ENCODE measurements at regions not wholly inside any gene's neighbourhood (a gene's known extent, or its start where the extent isn't known, plus 50 kb on each side); places are given as distances from the start of the nearest gene placed in this dataset.

DNA sequence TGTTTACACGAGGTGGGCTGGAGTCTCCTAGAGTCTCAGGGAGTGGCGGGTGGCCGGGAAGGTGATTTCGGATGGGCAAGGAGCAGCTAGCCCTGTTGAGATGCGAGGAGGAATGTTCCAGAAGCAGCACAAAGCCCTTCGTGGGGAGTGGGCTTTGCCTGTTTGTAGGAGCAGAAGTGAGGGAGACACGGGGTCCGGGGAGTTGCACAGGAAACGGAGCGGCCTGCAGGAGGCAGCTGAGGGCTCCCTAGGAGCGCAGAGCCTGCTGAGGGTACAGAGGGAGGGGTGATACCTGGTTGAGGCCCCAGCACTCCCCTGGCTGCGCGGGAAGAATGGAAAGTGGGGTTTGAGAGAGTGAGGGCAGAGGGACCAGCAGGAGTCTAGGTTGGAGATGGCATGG is 847.2 kb downstream of the TBC1D22A start:
- DNase-seq, result no peak

DNA sequence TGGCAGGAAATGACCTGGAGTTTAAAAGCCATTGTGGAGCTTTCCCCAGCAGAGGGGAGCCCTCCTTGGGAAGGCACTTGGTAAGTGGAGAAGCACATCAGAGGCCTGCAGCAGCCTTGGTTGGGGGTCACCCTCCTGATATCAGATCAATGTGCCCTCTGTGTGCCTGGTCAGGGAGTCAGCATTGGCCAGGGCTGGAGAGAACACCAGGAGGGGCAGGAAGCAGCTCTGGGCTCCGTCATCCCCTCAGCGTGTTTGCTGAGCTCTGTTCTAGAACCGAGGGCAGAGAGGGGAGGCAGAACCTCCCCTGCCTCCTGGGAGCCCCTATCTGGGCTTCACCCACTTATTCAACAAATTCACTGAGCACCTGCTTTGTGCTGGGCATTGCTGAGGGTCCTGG is 846.0 kb downstream of the TBC1D22A start:
- no peak for DNase-seq

DNA sequence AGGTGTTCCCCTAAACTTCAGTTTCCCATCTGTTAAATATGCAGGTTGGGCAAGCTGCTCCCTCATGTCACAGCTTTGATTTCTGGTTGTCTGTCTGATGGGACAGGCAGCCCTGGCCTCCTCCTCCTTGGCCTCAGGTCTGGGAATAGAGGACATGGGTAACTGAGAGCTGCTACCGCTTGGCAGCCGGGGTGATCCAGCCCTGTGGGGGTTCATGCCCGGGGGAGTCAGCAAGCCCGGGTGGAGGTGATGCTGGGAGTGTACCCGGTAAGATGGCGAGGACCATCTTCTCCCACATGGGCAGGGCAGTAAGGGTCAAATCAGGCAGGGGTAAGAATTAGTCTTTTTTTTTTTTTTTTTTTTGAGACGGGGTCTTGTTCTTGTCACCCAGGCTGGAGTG is 845.0 kb downstream of the TBC1D22A start:
- no peak for DNase-seq

DNA sequence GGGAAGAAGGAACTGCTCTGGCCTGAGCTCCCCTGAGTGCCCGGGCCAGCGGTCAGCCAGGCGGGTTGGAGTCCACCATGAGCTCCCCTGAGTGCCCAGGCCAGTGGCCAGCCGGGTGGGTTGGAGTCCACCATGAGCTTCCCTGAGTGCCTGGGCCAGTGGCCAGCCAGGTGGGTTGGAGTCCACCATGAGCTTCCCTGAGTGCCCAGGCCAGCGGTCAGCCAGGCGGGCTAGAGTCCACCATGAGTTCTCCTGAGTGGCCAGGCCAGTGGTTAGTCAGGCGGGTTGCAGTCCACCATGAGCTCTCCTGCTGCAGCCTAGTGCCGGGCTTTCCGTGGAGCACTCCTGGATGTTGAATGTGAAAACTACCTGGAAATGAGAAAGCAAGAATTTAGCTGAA is 844.0 kb downstream of the TBC1D22A start:
- no peak for DNase-seq

DNA sequence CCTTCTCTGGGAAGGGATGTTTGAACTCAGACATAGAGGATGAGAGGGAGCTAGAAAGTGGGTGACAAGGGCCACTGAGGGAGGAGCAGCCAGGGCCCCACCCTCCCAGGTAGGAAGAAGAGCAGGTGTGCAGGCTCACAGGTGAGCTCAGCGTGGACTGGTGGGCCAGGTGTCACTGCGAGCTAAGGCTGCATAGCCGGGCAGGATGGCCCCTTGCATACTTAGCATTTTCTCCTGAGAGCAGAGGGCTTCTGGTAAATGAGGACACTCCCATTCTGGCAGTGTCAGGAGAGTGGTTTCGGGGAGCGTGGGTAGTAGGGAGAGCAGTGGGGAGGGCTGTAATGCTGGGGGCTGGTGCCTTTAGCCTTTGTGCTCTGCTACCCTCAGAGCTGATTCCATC is 843.4 kb downstream of the TBC1D22A start:
- DNase-seq, result no peak

DNA sequence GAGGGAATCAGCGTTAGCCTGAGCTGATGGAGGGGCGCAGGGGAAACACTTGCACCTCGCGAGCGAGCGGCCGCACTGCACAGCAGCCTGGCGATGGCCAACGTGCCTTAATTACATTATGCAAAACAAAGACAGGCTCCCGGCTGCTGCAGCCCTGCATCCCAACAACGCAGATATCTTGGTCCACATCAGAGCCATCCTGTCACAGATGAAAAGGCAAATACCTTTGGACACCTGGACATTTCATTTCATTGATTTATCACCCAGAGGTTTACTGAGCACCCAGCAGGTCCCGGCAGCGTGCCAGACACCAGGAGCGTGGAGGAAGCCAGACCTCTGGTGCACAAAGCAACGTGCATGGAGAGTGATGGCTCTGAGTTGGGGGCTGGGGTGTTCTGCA is 843.0 kb downstream of the TBC1D22A start:
- no peak for DNase-seq

DNA sequence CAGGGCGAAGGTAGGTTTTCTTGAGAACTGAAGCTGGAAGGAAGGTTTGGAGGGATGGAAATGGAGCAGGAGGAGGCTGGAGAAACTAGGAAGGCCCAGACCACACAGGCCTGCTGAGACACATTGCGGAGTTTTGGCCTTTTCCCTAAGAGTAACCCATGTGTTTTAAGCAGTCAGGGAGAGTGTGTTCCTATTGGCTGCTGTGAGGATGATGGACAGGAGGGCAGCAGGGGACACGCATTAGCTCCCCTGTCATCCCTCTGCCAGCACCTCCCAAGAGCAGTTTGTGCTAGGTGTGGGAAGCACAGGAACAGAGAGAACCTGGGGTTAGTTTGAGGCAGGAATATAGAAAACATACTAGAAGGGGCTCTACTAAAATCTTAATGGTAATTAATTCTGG is 842.1 kb downstream of the TBC1D22A start:
- no peak for DNase-seq

DNA sequence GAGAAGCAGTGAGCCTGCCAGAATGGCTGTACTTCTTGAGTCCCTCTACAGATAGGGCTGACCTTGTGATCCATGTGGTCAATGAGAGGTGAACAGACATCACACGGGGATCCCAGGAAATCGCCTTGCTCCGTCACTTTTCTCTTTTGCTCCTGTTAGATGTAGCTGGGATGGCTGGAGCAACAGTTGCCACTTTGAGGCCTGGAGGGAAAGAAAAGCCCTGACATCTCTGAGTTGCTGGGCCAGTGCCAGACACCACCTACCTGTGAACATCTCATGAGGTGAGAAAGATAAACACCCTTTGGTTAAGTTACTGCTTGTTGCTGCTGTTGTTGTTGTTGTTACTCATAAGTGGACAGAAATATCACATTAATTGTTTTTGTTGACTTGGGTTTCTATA is 840.3 kb downstream of the TBC1D22A start:
- no peak for DNase-seq

DNA sequence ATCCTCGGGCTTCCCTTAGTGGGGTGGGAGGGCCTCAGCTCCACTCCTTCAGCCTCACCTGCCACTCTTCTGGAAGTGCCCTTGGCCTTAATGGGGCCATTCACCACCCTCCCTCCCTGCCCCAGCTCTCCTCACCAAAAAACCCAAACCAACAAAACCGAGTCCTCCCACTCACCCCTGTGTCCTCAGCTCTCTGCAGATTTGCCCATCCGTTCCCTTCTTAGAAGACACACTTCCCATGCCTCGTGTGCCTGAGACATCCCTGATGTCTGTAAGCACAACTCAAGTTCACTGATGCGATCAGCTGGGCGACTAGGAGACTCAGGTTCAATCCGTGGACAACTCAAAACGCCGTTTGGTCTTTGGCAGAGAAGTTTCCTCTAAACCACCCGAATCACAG is 839.2 kb downstream of the TBC1D22A start:
- DNase-seq, result no peak

DNA sequence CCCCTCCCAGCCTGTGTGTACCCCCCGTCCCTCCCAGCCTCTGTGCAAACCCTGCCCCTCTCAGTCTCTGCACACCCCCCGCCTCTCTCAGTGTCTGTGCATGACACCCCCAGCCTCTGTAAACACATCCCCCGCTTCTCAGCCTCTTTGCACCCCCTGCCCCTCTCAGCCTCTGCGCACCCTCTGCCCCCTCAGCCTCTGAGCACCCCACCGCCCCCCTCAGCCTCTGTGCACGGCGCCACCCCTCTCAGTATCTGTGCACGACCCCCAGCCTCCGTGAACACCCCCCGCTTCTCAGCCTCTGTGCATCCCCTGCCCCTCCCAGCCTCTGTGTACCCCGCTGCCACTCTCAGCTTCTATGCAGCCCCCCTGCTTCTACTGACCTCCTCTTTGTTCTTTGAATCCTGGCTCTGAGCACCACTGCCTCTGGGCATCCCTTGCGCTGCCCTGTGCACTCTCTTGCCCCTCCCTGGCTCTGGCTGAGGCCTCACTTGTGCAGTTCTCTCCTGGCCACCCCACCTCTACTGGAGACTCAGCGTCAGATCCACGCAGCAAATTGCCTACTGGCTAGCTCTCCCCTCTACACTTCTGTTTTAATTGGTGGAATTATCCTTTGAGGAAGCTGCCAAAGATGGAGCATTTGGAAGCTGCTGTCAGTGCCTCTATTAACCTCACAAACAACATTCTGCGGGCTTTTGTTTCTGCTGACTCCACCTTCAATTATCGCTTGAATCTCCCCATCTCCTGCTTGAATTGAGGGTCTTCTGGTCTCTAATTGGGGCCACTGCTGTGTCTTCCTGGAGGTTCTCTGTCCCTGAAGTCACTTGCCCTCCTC is 838.6 kb downstream of the TBC1D22A start:
- DNase-seq, result no peak

DNA sequence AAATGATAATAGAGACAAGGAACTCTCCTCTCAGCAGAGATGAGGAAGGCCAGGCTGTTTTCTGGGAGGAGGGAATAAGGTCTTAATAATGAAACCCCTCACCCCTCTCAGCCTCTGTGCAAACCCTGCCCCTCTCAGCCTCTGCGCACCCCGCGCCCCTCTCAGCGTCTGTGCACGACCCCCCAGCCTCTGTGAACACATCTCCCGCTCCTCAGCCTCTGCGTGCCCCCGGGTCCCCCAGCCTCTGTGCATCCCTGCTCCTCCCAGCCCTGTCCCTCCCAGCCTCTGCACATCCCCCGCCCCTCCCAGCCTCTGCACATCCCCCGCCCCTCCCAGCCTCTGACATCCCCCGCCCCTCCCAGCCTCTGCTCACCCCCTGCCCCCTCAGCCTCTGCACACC is 837.8 kb downstream of the TBC1D22A start:
- DNase-seq, result no peak

DNA sequence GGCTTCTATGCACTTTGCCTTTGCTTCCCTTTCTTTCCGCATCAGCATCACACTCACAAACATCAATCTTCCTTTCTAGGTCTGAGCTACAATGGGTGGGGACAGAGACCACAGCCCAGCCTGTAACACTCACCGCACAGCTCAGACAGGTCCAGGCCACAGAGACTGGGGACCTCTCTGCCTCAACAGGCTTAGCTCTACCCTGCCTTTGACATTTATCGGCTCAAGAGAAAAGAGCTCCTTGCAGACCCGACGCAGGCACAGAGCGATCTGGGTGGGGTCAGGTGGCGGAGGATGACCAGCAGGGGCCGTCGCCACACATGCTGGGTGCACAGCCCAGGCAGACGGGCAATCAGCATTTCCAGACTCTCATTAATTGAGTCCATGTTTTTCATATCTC is 837.3 kb downstream of the TBC1D22A start:
- no peak for DNase-seq

DNA sequence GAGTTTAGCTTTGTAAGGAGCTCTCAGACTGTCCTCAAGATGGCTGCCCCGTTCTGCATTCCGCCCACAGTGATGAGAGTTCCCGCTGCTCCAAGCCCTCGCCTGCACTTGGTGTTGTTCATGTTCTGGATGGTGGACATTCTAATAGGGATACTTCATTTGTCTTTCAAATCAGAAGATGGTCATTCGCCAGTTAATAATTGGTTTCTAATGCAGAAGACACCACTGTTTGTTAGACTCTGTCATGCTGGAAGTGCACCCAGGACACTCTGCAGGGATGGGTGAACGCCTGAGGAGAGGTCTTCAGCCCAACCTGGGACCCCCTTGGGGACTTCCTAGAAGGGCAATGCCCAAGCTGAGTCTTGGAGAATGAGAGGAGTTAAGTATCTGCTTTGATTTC is 836.4 kb downstream of the TBC1D22A start:
- no peak for DNase-seq

DNA sequence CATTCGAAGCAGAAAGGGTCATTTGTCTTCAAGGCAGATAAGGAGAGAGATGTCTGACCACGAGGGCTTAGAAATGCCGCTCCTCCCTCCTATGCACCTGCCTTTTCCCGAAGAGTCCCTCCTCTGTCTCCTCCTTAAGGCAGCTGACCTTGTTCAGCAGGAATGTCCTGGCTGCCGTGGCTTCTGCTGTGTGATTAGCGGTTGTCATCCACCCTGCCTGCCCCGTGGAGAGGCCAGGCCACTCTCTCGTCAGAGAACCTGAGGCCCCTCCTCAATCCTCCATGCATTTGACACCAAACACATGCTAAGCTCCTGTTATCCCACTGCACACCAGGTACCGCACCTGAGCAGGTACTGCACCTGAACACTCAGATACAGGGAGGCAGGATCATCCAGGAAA is 834.6 kb downstream of the TBC1D22A start:
- DNase-seq, result no peak

DNA sequence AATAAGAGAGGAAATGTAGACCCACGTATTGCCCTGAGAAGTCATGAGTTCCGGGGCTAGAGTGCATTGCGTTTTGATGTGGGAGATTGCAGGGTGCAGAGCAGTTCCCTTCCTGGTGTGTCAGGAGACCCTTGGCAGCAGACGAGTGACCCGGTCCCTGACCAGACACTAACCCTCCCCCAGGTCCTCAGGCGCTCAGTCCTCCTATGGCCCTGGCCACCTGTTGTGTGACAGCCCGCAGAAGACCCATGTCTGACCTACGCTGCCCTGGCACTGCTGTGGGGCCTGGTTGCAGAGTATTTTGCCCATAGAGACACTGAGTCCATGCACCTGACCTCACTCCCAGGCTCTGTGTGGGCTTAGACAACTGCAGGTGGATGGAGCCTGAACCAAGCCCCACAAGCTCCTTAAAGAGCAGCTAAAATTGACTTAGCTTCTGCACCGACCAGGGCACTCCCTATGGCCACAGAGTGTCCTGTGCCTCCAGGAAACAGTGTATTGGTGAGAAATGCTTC is 833.8 kb downstream of the TBC1D22A start:
- DNase-seq, result no peak

DNA sequence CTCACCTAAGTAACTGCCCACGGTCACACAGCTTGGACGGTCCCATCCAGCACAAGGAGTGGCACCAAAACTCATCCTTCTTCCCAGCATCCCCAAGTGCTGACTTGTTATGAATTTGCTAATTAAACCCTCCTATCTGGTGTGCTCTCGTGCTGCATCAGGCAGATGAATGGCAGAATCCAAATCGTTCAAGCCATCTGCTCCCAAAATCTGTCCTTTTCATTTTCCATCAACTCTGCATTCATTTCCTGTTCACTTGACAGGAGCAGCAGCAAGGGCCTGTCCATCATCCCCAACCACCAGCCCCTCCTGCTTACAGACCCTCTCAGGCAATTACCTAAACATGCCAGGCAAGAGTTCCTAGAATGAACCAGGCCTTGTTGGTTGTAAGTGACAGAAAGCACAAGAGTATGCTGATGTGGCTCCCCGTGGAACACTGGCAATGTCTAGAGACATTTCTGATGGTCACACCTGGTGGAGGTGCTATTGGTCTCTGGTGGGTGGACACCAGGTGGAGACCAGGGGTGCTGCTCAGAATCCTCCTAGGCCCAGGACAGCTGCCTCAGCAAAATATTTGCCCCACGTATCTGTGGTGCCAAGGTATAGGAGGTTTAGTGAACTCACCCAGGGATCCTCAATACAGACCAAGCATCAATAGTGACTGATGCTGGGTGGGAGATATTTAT is 832.5 kb downstream of the TBC1D22A start:
- no peak for DNase-seq

DNA sequence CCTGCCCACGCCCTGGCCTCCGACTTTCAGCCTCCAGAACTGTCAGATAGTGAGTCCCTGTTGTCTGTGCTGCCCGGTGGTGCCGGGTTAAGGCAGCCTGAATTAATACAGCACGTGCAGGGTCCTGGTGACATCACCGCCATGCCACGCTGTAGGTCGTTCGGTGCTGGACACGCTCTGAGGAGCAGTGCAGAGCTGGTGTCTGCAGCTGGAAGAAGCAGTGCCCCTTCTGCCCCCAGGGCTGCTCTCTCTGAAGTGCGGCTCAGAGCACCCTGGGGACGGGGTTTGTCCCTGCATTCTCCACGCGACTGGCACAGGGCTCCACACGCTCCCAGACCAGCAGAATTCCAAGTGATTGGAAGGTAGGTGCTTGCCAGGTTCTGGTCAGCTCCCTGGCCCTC is 831.5 kb downstream of the TBC1D22A start:
- no peak for DNase-seq

DNA sequence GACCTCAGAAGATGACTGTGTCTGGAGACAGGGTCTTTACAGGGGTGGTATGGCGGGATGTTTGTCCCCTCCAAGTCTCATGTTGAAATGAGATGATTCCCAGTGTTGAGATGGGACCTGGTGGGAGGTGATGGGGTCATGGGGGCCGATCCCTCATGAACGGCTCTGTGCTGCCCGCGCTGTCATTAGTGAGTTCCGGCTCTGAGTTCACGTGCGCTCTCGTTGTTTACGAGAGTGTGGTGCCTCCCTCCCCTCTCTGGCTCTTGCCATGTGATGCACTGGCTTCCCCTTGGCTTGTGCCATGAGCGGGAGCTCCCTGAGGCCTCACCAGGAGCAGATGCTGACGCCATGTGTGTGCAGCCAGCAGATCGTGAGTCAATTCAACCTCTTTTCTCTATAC is 830.8 kb downstream of the TBC1D22A start:
- no peak for DNase-seq

DNA sequence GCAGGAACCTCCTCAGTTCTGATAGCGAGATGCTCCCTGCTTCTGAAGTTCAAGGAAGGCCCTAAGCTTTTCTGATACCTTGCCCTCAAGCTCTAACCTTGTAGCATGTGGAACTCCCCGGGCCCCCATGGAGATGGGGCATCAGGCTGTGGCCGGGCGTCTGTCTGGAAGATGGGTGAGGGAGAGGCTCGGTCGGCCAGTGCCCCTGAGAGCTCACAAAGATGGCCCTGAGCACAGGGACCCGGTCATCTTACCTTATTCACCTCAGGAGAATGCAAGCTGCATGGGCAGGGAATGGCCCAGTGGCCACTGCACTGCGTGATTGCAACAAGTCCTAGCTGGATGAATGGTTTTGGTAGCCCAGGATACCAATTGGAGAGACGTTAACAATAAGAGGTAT is 830.3 kb downstream of the TBC1D22A start:
- no peak for DNase-seq

DNA sequence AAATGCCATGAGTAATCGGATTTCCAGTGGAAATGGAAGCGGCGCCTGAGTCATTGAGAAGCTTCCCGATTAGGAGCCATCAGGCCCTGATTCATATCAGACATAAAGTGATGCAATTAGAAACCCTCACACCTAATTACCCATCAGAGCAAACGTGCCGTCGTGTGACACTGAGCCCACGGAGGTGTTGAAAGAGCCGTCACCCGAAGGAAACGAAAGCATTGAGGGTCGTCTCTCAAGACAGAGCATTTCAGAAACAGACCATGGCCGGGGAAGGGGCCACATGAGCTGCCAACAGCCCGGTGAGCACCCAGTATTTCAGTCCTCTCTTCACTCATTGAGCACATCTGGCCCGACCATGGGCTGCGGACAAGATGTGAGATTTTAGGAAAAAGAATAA is 829.3 kb downstream of the TBC1D22A start:
- no peak for DNase-seq

DNA sequence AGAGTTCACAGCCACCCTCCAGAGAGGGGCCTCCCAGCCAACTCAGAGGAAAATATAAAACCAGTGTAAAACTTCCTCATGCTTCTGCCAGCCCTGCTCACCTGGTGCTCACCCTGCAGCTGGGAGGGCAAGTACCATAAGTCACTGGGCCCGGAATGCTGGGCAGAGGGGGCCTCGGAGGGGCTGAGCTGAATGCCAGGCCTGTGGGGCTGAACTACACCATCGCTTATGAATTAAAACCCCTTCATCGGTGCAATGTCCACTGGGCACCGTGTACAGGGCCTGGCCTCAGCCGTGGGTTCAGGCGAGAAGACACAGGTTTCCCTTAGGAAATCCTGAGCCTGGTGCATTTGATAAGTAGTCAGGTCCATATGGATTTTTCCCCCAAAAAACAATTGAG is 828.6 kb downstream of the TBC1D22A start:
- no peak for DNase-seq

DNA sequence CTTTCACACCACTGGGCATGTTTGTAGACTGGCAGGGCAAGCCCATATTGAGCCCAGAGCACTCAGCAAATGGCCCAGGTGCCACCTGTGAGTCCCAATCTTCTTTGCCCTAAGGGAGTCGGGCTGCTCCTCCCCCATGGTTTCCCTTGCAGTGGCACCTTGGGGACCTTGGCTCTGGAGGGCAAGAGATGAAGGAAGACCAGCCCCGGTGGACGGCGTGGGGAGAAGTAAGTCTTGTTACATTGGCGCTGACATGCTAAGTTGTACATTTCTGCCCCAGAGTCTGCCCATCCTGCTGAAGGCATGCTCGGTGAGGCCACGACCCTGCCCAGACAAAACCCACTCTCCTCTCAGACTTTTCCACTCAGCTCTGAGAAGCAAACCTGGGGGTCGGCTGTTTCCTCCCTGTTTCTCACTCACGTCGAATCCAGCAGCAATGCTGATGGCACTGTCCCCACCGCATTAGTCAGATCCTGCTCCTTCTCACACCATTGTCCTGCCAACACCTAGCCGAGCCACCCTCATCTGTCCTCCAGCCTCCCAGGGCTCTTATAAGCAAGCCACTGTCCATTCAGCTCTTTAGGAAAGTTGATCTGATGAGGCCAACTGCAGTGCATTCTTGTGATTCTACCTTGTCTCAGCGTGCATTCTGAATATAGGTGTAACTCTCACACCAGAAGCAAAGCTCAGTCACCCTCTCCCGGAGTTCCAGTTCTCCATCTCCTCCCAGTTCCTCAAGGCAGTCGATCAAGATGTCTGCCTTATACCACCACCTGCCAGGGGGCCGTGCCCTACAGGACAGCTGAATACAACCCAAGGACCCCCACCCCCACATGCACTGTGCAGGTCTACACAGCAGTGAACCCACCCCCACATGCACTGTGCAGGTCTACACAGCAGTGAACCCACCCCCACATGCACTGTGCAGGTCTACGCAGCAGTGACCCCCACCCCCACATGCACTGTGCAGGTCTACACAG is 827.1 kb downstream of the TBC1D22A start:
- DNase-seq, result no peak
